ENCODE measurements at regions not wholly inside any gene's neighbourhood (a gene's known extent, or its start where the extent isn't known, plus 50 kb on each side); places are given as distances from the start of the nearest gene placed in this dataset.

- H3K4me3 ChIP-seq: no peak overlapping the region
- H3K36me3 ChIP-seq: no peaks in the 10 kb centered on the region
- intact Hi-C loops (cut with DNase I): no loop called here
- H3K27ac ChIP-seq: peak overlapping the region in 1 of 12 donors; percentile 62
- peaks cover 0 to 6% (median 0%) of the 10 kb centered on the region in 12 donors for H3K9me3 ChIP-seq
- 85 to 99% (median 90%) methylated on average over 1 of the region's 1 CpG for WGBS, 4 donors
- TF ChIP-seq, protein P1, sequence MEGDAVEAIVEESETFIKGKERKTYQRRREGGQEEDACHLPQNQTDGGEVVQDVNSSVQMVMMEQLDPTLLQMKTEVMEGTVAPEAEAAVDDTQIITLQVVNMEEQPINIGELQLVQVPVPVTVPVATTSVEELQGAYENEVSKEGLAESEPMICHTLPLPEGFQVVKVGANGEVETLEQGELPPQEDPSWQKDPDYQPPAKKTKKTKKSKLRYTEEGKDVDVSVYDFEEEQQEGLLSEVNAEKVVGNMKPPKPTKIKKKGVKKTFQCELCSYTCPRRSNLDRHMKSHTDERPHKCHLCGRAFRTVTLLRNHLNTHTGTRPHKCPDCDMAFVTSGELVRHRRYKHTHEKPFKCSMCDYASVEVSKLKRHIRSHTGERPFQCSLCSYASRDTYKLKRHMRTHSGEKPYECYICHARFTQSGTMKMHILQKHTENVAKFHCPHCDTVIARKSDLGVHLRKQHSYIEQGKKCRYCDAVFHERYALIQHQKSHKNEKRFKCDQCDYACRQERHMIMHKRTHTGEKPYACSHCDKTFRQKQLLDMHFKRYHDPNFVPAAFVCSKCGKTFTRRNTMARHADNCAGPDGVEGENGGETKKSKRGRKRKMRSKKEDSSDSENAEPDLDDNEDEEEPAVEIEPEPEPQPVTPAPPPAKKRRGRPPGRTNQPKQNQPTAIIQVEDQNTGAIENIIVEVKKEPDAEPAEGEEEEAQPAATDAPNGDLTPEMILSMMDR (IDR thresholded peaks at IDR 0.05): no peak
- peaks cover 0 to 17% (median 0%) of the 10 kb centered on the region in 12 donors for H3K4me1 ChIP-seq
- no peaks in the 10 kb centered on the region for H3K27me3 ChIP-seq
- DNase-seq (no peak), ATAC-seq (no peak)
Measured at GRCh38 chr7:47677664-47678063, 95.8 kb upstream of the TNS3 start.

- H3K27ac ChIP-seq: peak overlapping the region in 1 of 12 donors; percentile 62
- DNase-seq (no peak), ATAC-seq (no peak)
- H3K4me1 ChIP-seq: peaks cover 0 to 17% (median 0%) of the 10 kb centered on the region in 12 donors
- H3K27me3 ChIP-seq: no peaks in the 10 kb centered on the region
- WGBS, 4 donors: 94 to 100% (median 98%) methylated on average over 2 of the region's 2 CpGs
- peaks cover 0 to 6% (median 0%) of the 10 kb centered on the region in 12 donors for H3K9me3 ChIP-seq
- H3K36me3 ChIP-seq: no peaks in the 10 kb centered on the region
- TF ChIP-seq POLR2A (IDR thresholded peaks at IDR 0.05): no peak
- TF ChIP-seq, protein P1 (IDR thresholded peaks at IDR 0.05): no peak
- intact Hi-C loops (cut with DNase I): no loop called here
- H3K4me3 ChIP-seq: no peak overlapping the region
Measured at GRCh38 chr7:47677093-47677492, 95.2 kb upstream of the TNS3 start.

DNA sequence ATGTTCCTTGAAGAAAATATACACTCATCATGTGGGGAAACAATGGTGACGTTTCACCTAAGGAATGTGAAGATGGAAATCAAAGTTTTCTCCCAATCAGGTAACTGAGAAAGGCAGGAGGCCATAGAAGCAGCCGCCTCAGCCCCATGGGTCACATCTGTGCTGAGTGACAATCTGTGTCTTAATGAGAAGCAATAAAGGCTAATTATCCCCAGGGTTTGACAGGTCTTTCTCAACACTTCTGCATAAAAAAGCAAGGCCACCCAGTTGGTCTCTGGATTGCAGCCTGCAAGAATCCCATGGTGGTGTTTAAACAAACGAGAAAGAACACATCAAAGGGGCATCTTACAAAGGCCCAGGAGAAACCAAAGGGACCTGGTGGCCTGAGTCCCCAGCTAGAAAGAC lies 91.1 kb upstream of the TNS3 start:
- WGBS, 4 donors: 86 to 98% (median 88%) methylated on average over 3 of the region's 3 CpGs
- no peak for TF ChIP-seq POLR2A (IDR thresholded peaks at IDR 0.05)
- TF ChIP-seq, protein P1 (IDR thresholded peaks at IDR 0.05): no peak
- Histone ChIP-seq H3K4me1 (peaks cover 0 to 27% (median 0%) of the 10 kb centered on the region in 12 donors), H3K36me3 (no peaks in the 10 kb centered on the region), H3K27ac (no peak overlapping the region), H3K27me3 (no peaks in the 10 kb centered on the region), H3K4me3 (no peak overlapping the region), H3K9me3 (peaks cover 0 to 6% (median 0%) of the 10 kb centered on the region in 12 donors)
- DNase-seq (no peak), ATAC-seq (no peak)
- intact Hi-C loops (cut with DNase I): no loop called here

GRCh38 chr7:47672271-47672791 lies 90.4 kb upstream of the TNS3 start:
- no peak for TF ChIP-seq POLR2A (IDR thresholded peaks at IDR 0.05)
- TF ChIP-seq, protein P1 (IDR thresholded peaks at IDR 0.05): no peak
- Histone ChIP-seq H3K4me3 (no peak overlapping the region), H3K27ac (no peak overlapping the region), H3K4me1 (peaks cover 0 to 21% (median 0%) of the 10 kb centered on the region in 12 donors), H3K36me3 (no peaks in the 10 kb centered on the region), H3K9me3 (peaks cover 0 to 6% (median 0%) of the 10 kb centered on the region in 12 donors), H3K27me3 (no peaks in the 10 kb centered on the region)
- whole genome bisulfite sequencing, 4 donors: 62 to 79% (median 71%) methylated on average over 7 of the region's 7 CpGs
- intact Hi-C loops (cut with DNase I): no loop called here
- ATAC-seq: no peak
- DNase-seq: no peak
